AG10803 (cell line): ENCODE measurements at regions not wholly inside any gene's neighbourhood (a gene's known extent, or its start where the extent isn't known, plus 50 kb on each side); places are given as distances from the start of the nearest gene placed in this dataset.

Experiments
- DNase-seq: peaks from one replicate; pipeline ENCODE4 v3.0.0; 2010; ENCODE audit warnings: low read depth
- H3K4me3 ChIP-seq: 2 replicates; pipeline ENCODE4 v1.5.1; 2011; ENCODE audit warnings: mild to moderate bottlenecking, low read length, control low read depth
- CTCF ChIP-seq: conservative IDR thresholded peaks from 2 replicates; pipeline ENCODE4 v1.5.1; 2011; ENCODE audit warnings: mild to moderate bottlenecking, low read length, control low read depth, inconsistent platforms

GRCh38 chrY:15292881-15293280, 768.6 kb downstream of the NLGN4Y start:
- H3K4me3 ChIP-seq = no peak overlapping the region
- DNase-seq = no peak
- no peak for TF ChIP-seq CTCF

- no peak overlapping the region for H3K4me3 ChIP-seq
- no peak for DNase-seq
- TF ChIP-seq CTCF = no peak
These were observed 777.5 kb downstream of the NLGN4Y start for GRCh38 chrY:15301879-15302278.

GRCh38 chrY:15312166-15312565, 787.8 kb downstream of the NLGN4Y start:
- peak; percentile 12 for DNase-seq
- no peak for TF ChIP-seq CTCF
- no peak overlapping the region for H3K4me3 ChIP-seq

GRCh38 chrY:15324189-15324588, 799.9 kb downstream of the NLGN4Y start:
- TF ChIP-seq CTCF = no peak
- DNase-seq = peak; percentile 48
- no peak overlapping the region for H3K4me3 ChIP-seq

GRCh38 chrY:15325201-15325600, 800.9 kb downstream of the NLGN4Y start:
- peak; percentile 73 for DNase-seq
- TF ChIP-seq CTCF = no peak
- H3K4me3 ChIP-seq = no peak overlapping the region

- H3K4me3 ChIP-seq = no peak overlapping the region
- no peak for TF ChIP-seq CTCF
- no peak for DNase-seq
These were observed 802.3 kb downstream of the NLGN4Y start for GRCh38 chrY:15326673-15327072.

GRCh38 chrY:15328848-15329247, 804.5 kb downstream of the NLGN4Y start:
- H3K4me3 ChIP-seq = no peak overlapping the region
- no peak for TF ChIP-seq CTCF
- DNase-seq = no peak
